A549 (cell line): ENCODE measurements at regions not wholly inside any gene's neighbourhood (a gene's known extent, or its start where the extent isn't known, plus 50 kb on each side); places are given as distances from the start of the nearest gene placed in this dataset.

ENCODE experiments used
- ATAC-seq, 2 experiments: fragments of 200-7000 bp in 1 of 2; fragments of >200 bp in 1 of 2; cut with Nextera tagmentation in 1 of 2; cut with Tn5 transposase in 1 of 2; 3 replicates each; pipeline versions ENCODE4 v1.8.0 to v1.9.1; 2018 to 2020; ENCODE audit warnings: mild to moderate bottlenecking in 1 of 2, moderate library complexity in 1 of 2
- CTCF ChIA-PET: fragments of 300-600 bp; sonication (Branson Sonifier 250); formaldehyde crosslinking; extraction: SDS; loops from one replicate; lab custom pipeline; 2021; ENCODE audit warnings: antibody characterized with exemption, inconsistent platforms; lab: Yijun Ruan, JAX
- POLR2A ChIA-PET: fragments of 350-600 bp; formaldehyde crosslinking; extraction: SDS; loops from one replicate; lab custom pipeline; 2021; ENCODE audit warnings: antibody characterized with exemption, inconsistent platforms; lab: Yijun Ruan, JAX
- DNase-seq, 2 experiments: peaks; one replicate each; pipeline versions ENCODE4 v3.0.0 to v3.0.0-alpha.2; 2011 to 2016; ENCODE audit warnings: low read depth in 1 of 2, low spot score in 1 of 2
- FAIRE-seq: peaks from 2 replicates; lab custom pipeline; 2011; peaks lifted over from hg19 to GRCh38; lab: Jason Lieb, UNC
- H3K27ac ChIP-seq, 2 experiments: fragments of >200 bp; sonication (Bioruptor Twin); formaldehyde crosslinking; 3 replicates each; pipeline ENCODE4 v1.5.1; 2016 to 2017
- H3K4me1 ChIP-seq: fragments of >200 bp; sonication (Bioruptor Twin); formaldehyde crosslinking; 3 replicates; pipeline ENCODE4 v1.6.1; 2016
- H3K4me2 ChIP-seq: fragments of >200 bp; sonication (Bioruptor Twin); formaldehyde crosslinking; 3 replicates; pipeline ENCODE4 v1.6.1; 2016
- H3K4me3 ChIP-seq: fragments of >200 bp; sonication (Bioruptor Twin); formaldehyde crosslinking; 3 replicates; pipeline ENCODE4 v1.5.1; 2016
- H3K9me3 ChIP-seq: fragments of >200 bp; sonication (Bioruptor Twin); formaldehyde crosslinking; 3 replicates; pipeline ENCODE4 v1.6.1; 2016
- CHD4 ChIP-seq: fragments of 200-600 bp; sonication (generic); IDR thresholded peaks from 2 replicates; pipeline ENCODE4 v1.6.1; 2016; ENCODE audit warnings: antibody characterized with exemption, mild to moderate bottlenecking, borderline replicate concordance
- EHF ChIP-seq: fragments of 250-450 bp; sonication (Bioruptor Pico); IDR thresholded peaks from 2 replicates; pipeline ENCODE4 v1.5.0; 2020; ENCODE audit warnings: mild to moderate bottlenecking
- EHMT2 ChIP-seq: fragments of 200-600 bp; sonication (generic); IDR thresholded peaks from 2 replicates; pipeline ENCODE4 v1.6.1; 2016; ENCODE audit warnings: antibody characterized with exemption, low read depth, mild to moderate bottlenecking, moderate library complexity
- ELK1 ChIP-seq: fragments of 150-350 bp; IDR thresholded peaks from 2 replicates; pipeline ENCODE4 v1.6.1; 2014; ENCODE audit warnings: low read depth, mild to moderate bottlenecking, low read length
- ESRRA ChIP-seq: fragments of 150-350 bp; IDR thresholded peaks from 2 replicates; pipeline ENCODE4 v1.6.1; 2014; ENCODE audit warnings: mild to moderate bottlenecking, low read length, borderline replicate concordance
- FOSL2 ChIP-seq, 2 experiments: fragments of 450-650 bp in 1 of 2; fragments of >200 bp in 1 of 2; sonication (Bioruptor Twin) in 1 of 2; formaldehyde crosslinking; IDR thresholded peaks; 2 replicates each; pipeline versions ENCODE4 v1.5.0 to v1.6.1; 2016 to 2020; ENCODE audit warnings: mild to moderate bottlenecking in 1 of 2, moderate library complexity in 1 of 2
- FOXS1 ChIP-seq: fragments of 250-450 bp; sonication (Bioruptor Pico); IDR thresholded peaks from 2 replicates; pipeline ENCODE4 v1.5.0; 2020; ENCODE audit warnings: mild to moderate bottlenecking, moderate library complexity
- HEYL ChIP-seq: fragments of 250-450 bp; sonication (Bioruptor Pico); IDR thresholded peaks from 2 replicates; pipeline ENCODE4 v1.8.0; 2021; ENCODE audit warnings: mild to moderate bottlenecking, moderate library complexity
- HOXB5 ChIP-seq: fragments of 250-450 bp; sonication (Bioruptor Pico); IDR thresholded peaks from 2 replicates; pipeline ENCODE4 v1.5.0; 2020; ENCODE audit warnings: mild to moderate bottlenecking, moderate library complexity
- KDM5A ChIP-seq: fragments of 200-600 bp; sonication (generic); IDR thresholded peaks from 2 replicates; pipeline ENCODE4 v1.6.1; 2016; ENCODE audit warnings: antibody characterized with exemption, mild to moderate bottlenecking
- MAFK ChIP-seq: fragments of 450-650 bp; IDR thresholded peaks from 2 replicates; pipeline ENCODE4 v1.6.1; 2014; ENCODE audit not compliant: partially characterized antibody
- MAZ ChIP-seq: fragments of 150-350 bp; IDR thresholded peaks from 2 replicates; pipeline ENCODE4 v1.6.1; 2014; ENCODE audit warnings: antibody characterized with exemption, low read depth, low read length, borderline replicate concordance
- MYC ChIP-seq: IDR thresholded peaks from 2 replicates; pipeline ENCODE4 v1.6.1; 2012; ENCODE audit warnings: mild to moderate bottlenecking, inconsistent platforms, low read length, improper control_type of control experiment, borderline replicate concordance
- POLR2AphosphoS2 ChIP-seq: conservative IDR thresholded peaks from 2 replicates; pipeline ENCODE4 v1.6.1; 2012; ENCODE audit warnings: low read length, improper control_type of control experiment, inconsistent platforms
- RARB ChIP-seq: fragments of 250-450 bp; sonication (Bioruptor Pico); IDR thresholded peaks from 2 replicates; pipeline ENCODE4 v1.8.0; 2021; ENCODE audit warnings: mild to moderate bottlenecking, moderate library complexity
- REST ChIP-seq: fragments of 200-600 bp; sonication (generic); IDR thresholded peaks from 2 replicates; pipeline ENCODE4 v1.6.1; 2016; ENCODE audit warnings: antibody characterized with exemption, mild to moderate bottlenecking, moderate library complexity
- RNF2 ChIP-seq: fragments of 200-600 bp; sonication (generic); IDR thresholded peaks from 2 replicates; pipeline ENCODE4 v1.6.1; 2016; ENCODE audit warnings: low read depth, mild to moderate bottlenecking, antibody characterized with exemption, moderate library complexity, borderline replicate concordance
- SMC3 ChIP-seq: fragments of >200 bp; sonication (Bioruptor Twin); formaldehyde crosslinking; IDR thresholded peaks from 3 replicates; pipeline ENCODE4 v1.6.1; 2018; ENCODE audit warnings: inconsistent platforms
- TFCP2L1 ChIP-seq: fragments of 250-450 bp; sonication (Bioruptor Pico); IDR thresholded peaks from 2 replicates; pipeline ENCODE4 v1.5.0; 2021; ENCODE audit warnings: mild to moderate bottlenecking
- TP53 ChIP-seq: fragments of 250-450 bp; sonication (Bioruptor Pico); IDR thresholded peaks from 2 replicates; pipeline ENCODE4 v1.5.0; 2021; ENCODE audit warnings: mild to moderate bottlenecking, moderate library complexity
- ZFP36 ChIP-seq: fragments of 450-650 bp; IDR thresholded peaks from 2 replicates; pipeline ENCODE4 v1.6.1; 2014; ENCODE audit warnings: borderline replicate concordance; ENCODE audit not compliant: partially characterized antibody
- ZNF302 ChIP-seq: fragments of 250-450 bp; sonication (Bioruptor Pico); IDR thresholded peaks from 2 replicates; pipeline ENCODE4 v1.9.0; 2021; ENCODE audit warnings: inconsistent platforms, mild to moderate bottlenecking, moderate library complexity
- WGBS: methylation state at CpG from one replicate; pipeline ENCODE4 v1.1.6; 2017; ENCODE audit errors: missing lambda C conversion rate; 5-methylcytosine and 5-hydroxymethylcytosine counted together
- TF ChIP-seq, protein P1 (sequence below): fragments of >200 bp; sonication (Bioruptor Twin); formaldehyde crosslinking; IDR thresholded peaks from 3 replicates; pipeline ENCODE4 v1.5.1; 2016
- TF ChIP-seq, protein P2 (sequence below): IDR thresholded peaks from 2 replicates; pipeline ENCODE4 v1.6.1; 2012; ENCODE audit warnings: low read depth, borderline replicate concordance

DNA sequence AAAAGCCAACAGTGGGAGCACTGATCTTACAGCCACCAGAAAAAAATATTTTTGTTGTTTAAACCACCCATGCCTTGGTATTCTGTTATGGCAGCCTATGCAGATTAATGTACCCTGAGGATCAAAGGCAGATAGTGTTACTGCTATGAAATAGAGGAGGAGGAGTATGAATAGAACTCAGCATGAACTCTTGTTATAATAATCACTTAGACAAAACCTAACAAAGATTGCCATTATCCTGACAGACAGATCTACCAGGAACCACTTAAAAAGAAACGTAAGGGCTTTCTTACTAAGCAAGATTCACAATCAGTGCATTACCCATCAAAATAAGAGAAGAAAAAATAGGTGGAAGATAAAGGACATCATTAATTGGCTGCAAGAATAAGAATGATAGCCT lies 558.3 kb downstream of the GALC start:
- H3K4me3 ChIP-seq: no peak overlapping the region
- no peaks in the 10 kb centered on the region for H3K4me1 ChIP-seq
- ChIA-PET CTCF (no interaction called here), POLR2A (no interaction called here)
- no peak overlapping the region for H3K27ac ChIP-seq
- TF ChIP-seq FOXS1 (CRISPR knock-in tag): no peak
- TF ChIP-seq FOSL2 (IDR thresholded peaks at IDR 0.05): no peak
- no peak for TF ChIP-seq FOSL2 (CRISPR knock-in tag; IDR thresholded peaks at IDR 0.05)
- no peak for TF ChIP-seq EHMT2
- no peak for TF ChIP-seq TFCP2L1 (CRISPR knock-in tag)
- no peak for TF ChIP-seq KDM5A
- no peak for TF ChIP-seq ZNF302 (CRISPR knock-in tag)
- TF ChIP-seq, protein P1, sequence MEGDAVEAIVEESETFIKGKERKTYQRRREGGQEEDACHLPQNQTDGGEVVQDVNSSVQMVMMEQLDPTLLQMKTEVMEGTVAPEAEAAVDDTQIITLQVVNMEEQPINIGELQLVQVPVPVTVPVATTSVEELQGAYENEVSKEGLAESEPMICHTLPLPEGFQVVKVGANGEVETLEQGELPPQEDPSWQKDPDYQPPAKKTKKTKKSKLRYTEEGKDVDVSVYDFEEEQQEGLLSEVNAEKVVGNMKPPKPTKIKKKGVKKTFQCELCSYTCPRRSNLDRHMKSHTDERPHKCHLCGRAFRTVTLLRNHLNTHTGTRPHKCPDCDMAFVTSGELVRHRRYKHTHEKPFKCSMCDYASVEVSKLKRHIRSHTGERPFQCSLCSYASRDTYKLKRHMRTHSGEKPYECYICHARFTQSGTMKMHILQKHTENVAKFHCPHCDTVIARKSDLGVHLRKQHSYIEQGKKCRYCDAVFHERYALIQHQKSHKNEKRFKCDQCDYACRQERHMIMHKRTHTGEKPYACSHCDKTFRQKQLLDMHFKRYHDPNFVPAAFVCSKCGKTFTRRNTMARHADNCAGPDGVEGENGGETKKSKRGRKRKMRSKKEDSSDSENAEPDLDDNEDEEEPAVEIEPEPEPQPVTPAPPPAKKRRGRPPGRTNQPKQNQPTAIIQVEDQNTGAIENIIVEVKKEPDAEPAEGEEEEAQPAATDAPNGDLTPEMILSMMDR: no peak
- TF ChIP-seq ELK1: no peak
- TF ChIP-seq RARB (CRISPR knock-in tag): no peak
- TF ChIP-seq MYC: no peak
- FAIRE-seq (no peak), ATAC-seq (no peak), DNase-seq (no peak)
- WGBS: 0% methylated on average over 1 of the region's 1 CpG
- peaks cover 2% of the 10 kb centered on the region; the same call in 1 of the 3 replicates for H3K9me3 ChIP-seq
- no peak overlapping the region for H3K4me2 ChIP-seq

DNA sequence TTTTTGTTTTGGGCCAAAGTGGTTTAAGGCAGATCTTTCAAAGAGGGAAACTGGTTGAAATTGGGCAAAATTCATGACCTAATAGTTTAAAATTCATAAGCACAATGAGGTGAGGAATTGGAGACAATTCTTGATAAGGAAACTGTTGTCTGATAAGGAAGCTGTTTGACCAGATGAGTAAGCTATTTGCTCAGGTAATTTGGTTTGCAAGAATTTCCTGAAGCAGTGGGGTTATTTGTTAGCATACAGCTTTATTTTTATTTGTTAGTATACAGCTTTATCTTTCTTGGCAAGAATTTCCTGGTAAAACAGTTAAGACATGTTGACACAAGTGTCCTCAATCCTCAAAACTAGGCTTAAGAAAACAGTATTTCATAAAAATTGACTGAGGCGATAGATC lies 559.0 kb downstream of the GALC start:
- DNase-seq (peak in 1 of 2 experiments; percentile 2), ATAC-seq (no peak), FAIRE-seq (no peak)
- Histone ChIP-seq H3K4me1 (no peaks in the 10 kb centered on the region), H3K27ac (no peak overlapping the region), H3K4me2 (no peak overlapping the region), H3K4me3 (no peak overlapping the region), H3K9me3 (peaks cover 2% of the 10 kb centered on the region; the same call in 1 of the 3 replicates)
- ChIA-PET POLR2A (no interaction called here), CTCF (no interaction called here)
- 0% methylated on average over 1 of the region's 1 CpG for WGBS
- TF ChIP-seq ZFP36: no peak
- no peak for TF ChIP-seq EHF (CRISPR knock-in tag)
- no peak for TF ChIP-seq MAFK
- TF ChIP-seq REST: no peak
- no peak for TF ChIP-seq SMC3
- TF ChIP-seq RNF2: no peak
- no peak for TF ChIP-seq TP53 (CRISPR knock-in tag)
- TF ChIP-seq ZNF302 (CRISPR knock-in tag): no peak
- no peak for TF ChIP-seq HOXB5 (CRISPR knock-in tag)
- no peak for TF ChIP-seq POLR2AphosphoS2
- TF ChIP-seq, protein P2, sequence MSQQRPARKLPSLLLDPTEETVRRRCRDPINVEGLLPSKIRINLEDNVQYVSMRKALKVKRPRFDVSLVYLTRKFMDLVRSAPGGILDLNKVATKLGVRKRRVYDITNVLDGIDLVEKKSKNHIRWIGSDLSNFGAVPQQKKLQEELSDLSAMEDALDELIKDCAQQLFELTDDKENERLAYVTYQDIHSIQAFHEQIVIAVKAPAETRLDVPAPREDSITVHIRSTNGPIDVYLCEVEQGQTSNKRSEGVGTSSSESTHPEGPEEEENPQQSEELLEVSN: no peak
- TF ChIP-seq FOSL2 (IDR thresholded peaks at IDR 0.05): no peak
- TF ChIP-seq FOSL2 (CRISPR knock-in tag; IDR thresholded peaks at IDR 0.05): no peak
- no peak for TF ChIP-seq CHD4
- TF ChIP-seq TFCP2L1 (CRISPR knock-in tag): no peak
- TF ChIP-seq MAZ: no peak
- no peak for TF ChIP-seq ELK1
- no peak for TF ChIP-seq MYC
- TF ChIP-seq ESRRA: no peak
- TF ChIP-seq HEYL: no peak
